ENCODE measurements at regions not wholly inside any gene's neighbourhood (a gene's known extent, or its start where the extent isn't known, plus 50 kb on each side); places are given as distances from the start of the nearest gene placed in this dataset.

DNA sequence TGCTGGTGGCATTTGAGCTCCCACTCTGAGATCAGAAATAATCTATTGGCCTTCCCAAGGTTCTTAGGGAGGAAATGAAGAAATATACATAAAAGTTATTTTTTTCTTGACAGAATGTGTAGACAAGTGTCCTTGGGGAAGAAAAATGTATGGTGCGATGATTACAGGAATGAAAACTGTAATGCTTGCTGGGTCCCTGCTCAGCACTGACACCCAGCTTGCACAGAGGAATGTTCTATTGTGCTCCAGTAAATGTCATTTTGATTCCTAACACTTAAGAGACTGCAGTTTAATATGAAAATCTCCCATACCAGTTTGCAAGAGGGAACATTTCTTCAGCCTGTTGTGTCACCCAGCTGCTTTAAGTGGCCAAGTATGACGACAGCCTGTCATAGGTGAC, 271.3 kb upstream of the TPM1 start:
- WGBS, 5 donors = 86 to 97% (median 95%) methylated on average over 2 of the region's 2 CpGs
- Histone ChIP-seq H3K36me3 (peaks cover 22 to 93% (median 87%) of the 10 kb centered on the region in 4 donors), H3K27ac (no peak overlapping the region), H3K9me3 (no peaks in the 10 kb centered on the region), H3K4me1 (peaks cover 0 to 4% (median 1%) of the 10 kb centered on the region in 4 donors), H3K27me3 (no peaks in the 10 kb centered on the region), H3K4me3 (no peak overlapping the region)
- intact Hi-C loops (cut with DNase I; ENCODE audit: low total_unique reads) = loop anchor here (10.0 kb wide), 1 partner anchor 314 kb away; no protein-coding TSS in a partner anchor
- TF ChIP-seq, protein P1, sequence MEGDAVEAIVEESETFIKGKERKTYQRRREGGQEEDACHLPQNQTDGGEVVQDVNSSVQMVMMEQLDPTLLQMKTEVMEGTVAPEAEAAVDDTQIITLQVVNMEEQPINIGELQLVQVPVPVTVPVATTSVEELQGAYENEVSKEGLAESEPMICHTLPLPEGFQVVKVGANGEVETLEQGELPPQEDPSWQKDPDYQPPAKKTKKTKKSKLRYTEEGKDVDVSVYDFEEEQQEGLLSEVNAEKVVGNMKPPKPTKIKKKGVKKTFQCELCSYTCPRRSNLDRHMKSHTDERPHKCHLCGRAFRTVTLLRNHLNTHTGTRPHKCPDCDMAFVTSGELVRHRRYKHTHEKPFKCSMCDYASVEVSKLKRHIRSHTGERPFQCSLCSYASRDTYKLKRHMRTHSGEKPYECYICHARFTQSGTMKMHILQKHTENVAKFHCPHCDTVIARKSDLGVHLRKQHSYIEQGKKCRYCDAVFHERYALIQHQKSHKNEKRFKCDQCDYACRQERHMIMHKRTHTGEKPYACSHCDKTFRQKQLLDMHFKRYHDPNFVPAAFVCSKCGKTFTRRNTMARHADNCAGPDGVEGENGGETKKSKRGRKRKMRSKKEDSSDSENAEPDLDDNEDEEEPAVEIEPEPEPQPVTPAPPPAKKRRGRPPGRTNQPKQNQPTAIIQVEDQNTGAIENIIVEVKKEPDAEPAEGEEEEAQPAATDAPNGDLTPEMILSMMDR (IDR thresholded peaks at IDR 0.05) = no peak
- no peak for TF ChIP-seq POLR2A (IDR thresholded peaks at IDR 0.05)
- TF ChIP-seq EP300 (IDR thresholded peaks at IDR 0.05) = no peak
- no peak for TF ChIP-seq POLR2AphosphoS5 (IDR thresholded peaks at IDR 0.05)
- no peak for DNase-seq

DNA sequence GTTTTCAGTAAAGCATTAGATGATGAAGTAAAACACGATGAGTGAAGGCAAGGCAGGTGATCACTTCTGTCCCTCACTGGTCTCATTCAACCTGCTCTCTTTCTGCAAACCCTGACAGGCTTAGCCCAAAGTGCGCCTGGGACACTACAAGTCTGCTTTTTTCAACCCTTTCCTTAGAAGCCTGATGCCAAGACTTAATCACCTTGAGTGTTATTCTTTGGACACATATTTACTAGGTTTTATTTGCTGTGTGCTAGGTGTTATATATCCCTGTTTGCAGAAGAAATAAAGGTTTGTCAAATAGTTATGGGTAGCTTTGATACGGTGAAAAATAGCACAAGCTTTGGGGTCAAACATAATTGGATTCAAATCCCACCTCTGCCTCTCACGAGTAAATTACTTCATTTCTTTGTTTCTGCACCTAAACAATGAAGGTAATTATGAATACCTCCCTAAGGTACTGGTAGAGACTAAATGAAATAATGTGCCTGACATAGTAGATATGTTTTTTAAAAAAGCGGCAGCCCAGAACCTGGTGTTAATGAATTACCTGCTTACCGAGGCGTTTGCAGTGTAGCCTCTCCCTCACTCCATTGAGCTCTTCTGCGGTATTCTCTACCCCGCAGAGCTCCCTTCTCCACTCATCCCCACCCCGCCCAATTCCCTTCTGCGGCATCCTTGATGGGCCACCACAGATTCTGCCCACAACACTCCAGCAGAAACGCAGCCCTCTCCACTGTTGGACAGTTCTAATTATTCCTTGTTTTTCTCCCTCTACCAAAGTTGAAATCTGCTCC, 269.0 kb upstream of the TPM1 start:
- no peaks in the 10 kb centered on the region for H3K4me1 ChIP-seq
- intact Hi-C loops (cut with DNase I; ENCODE audit: low total_unique reads) = loop anchor here (10.0 kb wide), 1 partner anchor 311 kb away; no protein-coding TSS in a partner anchor
- no peaks in the 10 kb centered on the region for H3K9me3 ChIP-seq
- no peaks in the 10 kb centered on the region for H3K27me3 ChIP-seq
- WGBS, 5 donors = 61 to 79% (median 74%) methylated on average over 12 of the region's 12 CpGs
- no peak overlapping the region for H3K27ac ChIP-seq
- DNase-seq = no peak
- H3K4me3 ChIP-seq = no peak overlapping the region
- H3K36me3 ChIP-seq = peaks cover 22 to 94% (median 77%) of the 10 kb centered on the region in 4 donors
- no peak for TF ChIP-seq POLR2AphosphoS5 (IDR thresholded peaks at IDR 0.05)
- TF ChIP-seq, protein P1 (IDR thresholded peaks at IDR 0.05) = no peak
- no peak for TF ChIP-seq EP300 (IDR thresholded peaks at IDR 0.05)
- TF ChIP-seq POLR2A (IDR thresholded peaks at IDR 0.05) = no peak

DNA sequence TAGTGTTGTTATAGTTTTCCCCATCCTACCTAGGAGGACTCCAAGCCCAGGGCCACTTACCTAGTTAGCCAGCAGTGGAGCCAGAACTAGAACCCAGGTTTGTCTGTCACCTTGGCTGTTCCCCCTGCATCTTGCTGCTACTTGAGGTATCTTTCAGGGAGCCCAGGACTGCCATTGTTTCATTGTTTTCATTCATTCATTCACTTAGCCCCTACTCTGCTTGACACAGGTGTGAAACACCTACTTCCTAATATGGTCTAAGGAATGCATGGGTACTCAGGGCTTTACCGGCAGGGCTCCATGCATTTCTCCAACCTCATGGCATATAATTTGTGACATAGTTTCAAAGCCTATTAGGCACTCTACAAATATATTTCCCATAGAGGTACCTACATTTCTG, 266.6 kb upstream of the TPM1 start:
- intact Hi-C loops (cut with DNase I; ENCODE audit: low total_unique reads) = loop anchor here (10.0 kb wide), 1 partner anchor 309 kb away; no protein-coding TSS in a partner anchor
- no peak for TF ChIP-seq POLR2AphosphoS5 (IDR thresholded peaks at IDR 0.05)
- no peak for TF ChIP-seq POLR2A (IDR thresholded peaks at IDR 0.05)
- TF ChIP-seq, protein P1 (IDR thresholded peaks at IDR 0.05) = no peak
- no peak for TF ChIP-seq EP300 (IDR thresholded peaks at IDR 0.05)
- Histone ChIP-seq H3K27me3 (no peaks in the 10 kb centered on the region), H3K27ac (no peak overlapping the region), H3K4me1 (no peaks in the 10 kb centered on the region), H3K36me3 (peaks cover 18 to 80% (median 68%) of the 10 kb centered on the region in 4 donors), H3K4me3 (no peak overlapping the region), H3K9me3 (no peaks in the 10 kb centered on the region)
- DNase-seq = no peak
- 44 to 65% (median 47%) methylated on average over 1 of the region's 1 CpG for WGBS, 5 donors

DNA sequence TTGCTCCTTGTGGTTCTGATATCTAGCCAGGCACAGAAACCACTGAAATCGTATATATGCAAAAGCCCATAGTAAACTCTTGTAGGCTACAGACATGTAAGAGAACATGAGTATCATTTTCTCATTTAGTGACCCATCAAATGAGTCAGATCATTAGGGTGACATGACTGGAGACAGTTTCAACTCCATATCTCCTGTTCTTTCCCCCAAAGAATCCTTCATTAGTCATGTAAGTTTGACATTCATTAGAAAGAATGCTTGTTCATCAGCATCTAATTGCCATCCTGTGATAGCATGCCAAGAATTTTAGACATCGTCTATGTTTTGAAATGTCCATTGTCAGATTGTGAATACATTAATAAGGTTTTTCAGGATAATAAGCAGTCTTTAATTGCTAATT, 264.9 kb upstream of the TPM1 start:
- H3K4me1 ChIP-seq = peaks cover 0 to 14% (median 8%) of the 10 kb centered on the region in 4 donors
- DNase-seq = no peak
- intact Hi-C loops (cut with DNase I; ENCODE audit: low total_unique reads) = loop anchor here (10.0 kb wide), 1 partner anchor 307 kb away; no protein-coding TSS in a partner anchor
- no peak overlapping the region for H3K4me3 ChIP-seq
- H3K9me3 ChIP-seq = no peaks in the 10 kb centered on the region
- 73 to 76% (median 75%) methylated on average over 2 of the region's 2 CpGs for whole genome bisulfite sequencing, 5 donors
- H3K36me3 ChIP-seq = peaks cover 6 to 67% (median 52%) of the 10 kb centered on the region in 4 donors
- no peaks in the 10 kb centered on the region for H3K27me3 ChIP-seq
- no peak overlapping the region for H3K27ac ChIP-seq
- TF ChIP-seq POLR2AphosphoS5 (IDR thresholded peaks at IDR 0.05) (no peak), EP300 (IDR thresholded peaks at IDR 0.05) (no peak), POLR2A (IDR thresholded peaks at IDR 0.05) (no peak)
- TF ChIP-seq, protein P1 (IDR thresholded peaks at IDR 0.05) = no peak
